H9 (cell line): ENCODE measurements at regions not wholly inside any gene's neighbourhood (a gene's known extent, or its start where the extent isn't known, plus 50 kb on each side); places are given as distances from the start of the nearest gene placed in this dataset.

ENCODE experiments used
- DNase-seq: peaks from one replicate; pipeline ENCODE4 v3.0.0-alpha.2; 2017
- H2AFZ ChIP-seq: one replicate; pipeline ENCODE4 v1.6.1; 2013; ENCODE audit warnings: mild to moderate bottlenecking, low read length, control low read depth, moderate library complexity
- H2AK5ac ChIP-seq: 2 replicates; pipeline ENCODE4 v1.6.1; 2013; ENCODE audit warnings: low read length, control low read depth, mixed read lengths; ENCODE audit not compliant: insufficient read length
- H2BK120ac ChIP-seq: one replicate; pipeline ENCODE4 v1.6.1; 2013; ENCODE audit warnings: low read depth, mild to moderate bottlenecking, low read length, control low read depth, inconsistent platforms; ENCODE audit not compliant: poor library complexity, severe bottlenecking
- H2BK12ac ChIP-seq: 2 replicates; pipeline ENCODE4 v1.6.1; 2013; ENCODE audit warnings: low read length, control low read depth, mixed read lengths, low read depth; ENCODE audit not compliant: insufficient read length
- H2BK15ac ChIP-seq: 2 replicates; pipeline ENCODE4 v1.6.1; 2013; ENCODE audit warnings: low read depth, low read length, control low read depth
- H2BK20ac ChIP-seq: one replicate; pipeline ENCODE4 v1.6.1; 2013; ENCODE audit warnings: low read depth, mild to moderate bottlenecking, low read length, control low read depth, inconsistent platforms; ENCODE audit not compliant: poor library complexity, severe bottlenecking
- H2BK5ac ChIP-seq: 2 replicates; pipeline ENCODE4 v1.6.1; 2013; ENCODE audit warnings: low read length, control low read depth, mixed read lengths; ENCODE audit not compliant: insufficient read length
- H3K14ac ChIP-seq: 2 replicates; pipeline ENCODE4 v1.6.1; 2013; ENCODE audit warnings: low read length, control low read depth; ENCODE audit not compliant: insufficient read depth
- H3K18ac ChIP-seq: 2 replicates; pipeline ENCODE4 v1.6.1; 2013; ENCODE audit warnings: low read depth, mild to moderate bottlenecking, mixed read lengths, low read length, control low read depth; ENCODE audit not compliant: insufficient read length
- H3K23ac ChIP-seq: 2 replicates; pipeline ENCODE4 v1.6.1; 2013; ENCODE audit warnings: low read length, control low read depth, mixed read lengths, low read depth; ENCODE audit not compliant: insufficient read length
- H3K23me2 ChIP-seq: 2 replicates; pipeline ENCODE4 v1.6.1; 2013; ENCODE audit warnings: low read depth, mild to moderate bottlenecking, mixed read lengths, low read length, control low read depth; ENCODE audit not compliant: insufficient read length, poor library complexity, severe bottlenecking
- H3K27ac ChIP-seq: 2 replicates; pipeline ENCODE4 v1.5.1; 2013; ENCODE audit warnings: low read length, control low read depth, mixed read lengths, low read depth; ENCODE audit not compliant: insufficient read length
- H3K27me3 ChIP-seq: 2 replicates; pipeline ENCODE4 v1.6.1; 2013; ENCODE audit warnings: low read length, control low read depth, inconsistent platforms; ENCODE audit not compliant: insufficient read depth
- H3K4ac ChIP-seq: 2 replicates; pipeline ENCODE4 v1.6.1; 2013; ENCODE audit warnings: low read depth, mild to moderate bottlenecking, control low read depth, inconsistent platforms, low read length, moderate library complexity
- H3K4me1 ChIP-seq: 2 replicates; pipeline ENCODE4 v1.6.1; 2013; ENCODE audit warnings: low read length, control low read depth, inconsistent platforms; ENCODE audit not compliant: insufficient read depth
- H3K4me2 ChIP-seq: 2 replicates; pipeline ENCODE4 v1.6.1; 2013; ENCODE audit warnings: low read length, control low read depth, mixed read lengths; ENCODE audit not compliant: insufficient read length, insufficient read depth
- H3K56ac ChIP-seq: 2 replicates; pipeline ENCODE4 v1.6.1; 2013; ENCODE audit warnings: low read depth, mild to moderate bottlenecking, mixed read lengths, low read length, control low read depth; ENCODE audit not compliant: insufficient read length
- H3K79me1 ChIP-seq: 2 replicates; pipeline ENCODE4 v1.6.1; 2013; ENCODE audit warnings: low read depth, mild to moderate bottlenecking, moderate library complexity, low read length, control low read depth, inconsistent platforms; ENCODE audit not compliant: insufficient read depth, poor library complexity, severe bottlenecking
- H3K79me2 ChIP-seq: 2 replicates; pipeline ENCODE4 v1.6.1; 2013; ENCODE audit warnings: low read length, control low read depth, inconsistent platforms; ENCODE audit not compliant: insufficient read depth
- H3K9ac ChIP-seq: 2 replicates; pipeline ENCODE4 v1.6.1; 2013; ENCODE audit warnings: low read length, control low read depth, mixed read lengths; ENCODE audit not compliant: insufficient read length; ENCODE audit errors: extremely low read depth
- H3K9me3 ChIP-seq: one replicate; pipeline ENCODE4 v1.6.1; 2013; ENCODE audit warnings: low read depth, low read length, inconsistent platforms; ENCODE audit not compliant: control insufficient read depth
- H3T11ph ChIP-seq: one replicate; pipeline ENCODE4 v1.6.1; 2013; ENCODE audit warnings: mild to moderate bottlenecking, low read length, control low read depth, inconsistent platforms
- H4K20me1 ChIP-seq: one replicate; pipeline ENCODE4 v1.6.1; 2013; ENCODE audit not compliant: control insufficient read depth, insufficient read length, insufficient read depth
- H4K5ac ChIP-seq: 2 replicates; pipeline ENCODE4 v1.6.1; 2013; ENCODE audit warnings: low read depth, mild to moderate bottlenecking, mixed read lengths, low read length, control low read depth; ENCODE audit not compliant: insufficient read length
- H4K8ac ChIP-seq: replicated peaks from 2 replicates; pipeline ENCODE4 v1.6.1; 2013; ENCODE audit warnings: low read length, control low read depth, mixed read lengths, low read depth; ENCODE audit not compliant: insufficient read length
- H4K91ac ChIP-seq: 2 replicates; pipeline ENCODE4 v1.6.1; 2013; ENCODE audit warnings: low read depth, mild to moderate bottlenecking, moderate library complexity, mixed read lengths, low read length, control low read depth; ENCODE audit not compliant: insufficient read length
- H3K27ac Mint-ChIP-seq, 3 experiments: 2 replicates in 2 of 3; 3 replicates in 1 of 3; pipeline ENCODE4 v1.8.0; 2020 to 2021; ENCODE audit warnings: mixed read lengths in 3 of 3, mild to moderate bottlenecking in 1 of 3, moderate library complexity in 1 of 3
- H3K27me3 Mint-ChIP-seq: 2 replicates; pipeline ENCODE4 v1.8.0; 2021; ENCODE audit warnings: low read depth, mild to moderate bottlenecking, moderate library complexity, mixed read lengths
- H3K36me3 Mint-ChIP-seq, 3 experiments: 2 replicates in 2 of 3; 3 replicates in 1 of 3; pipeline ENCODE4 v1.8.0; 2020 to 2021; ENCODE audit warnings: low read depth in 3 of 3, mixed read lengths in 3 of 3; ENCODE audit not compliant: insufficient read depth in 1 of 3
- H3K4me1 Mint-ChIP-seq, 2 experiments: 2 replicates each; pipeline ENCODE4 v1.8.0; 2020; ENCODE audit warnings: mixed read lengths in 2 of 2
- H3K4me3 Mint-ChIP-seq, 2 experiments: 2 replicates in 1 of 2; 3 replicates in 1 of 2; pipeline ENCODE4 v1.8.0; 2020 to 2021; ENCODE audit warnings: mild to moderate bottlenecking in 2 of 2, mixed read lengths in 2 of 2, moderate library complexity in 1 of 2
- H3K9me3 Mint-ChIP-seq, 2 experiments: 2 replicates in 1 of 2; 3 replicates in 1 of 2; pipeline ENCODE4 v1.8.0; 2020; ENCODE audit warnings: mild to moderate bottlenecking in 2 of 2, mixed read lengths in 2 of 2, moderate library complexity in 1 of 2
- WGBS: extraction: QIAGEN DNeasy Blood & Tissue Kit; methylation state at CpG from one replicate; pipeline ENCODE4 v1.1.7; 2013; ENCODE audit warnings: missing lambda C conversion rate, low lambda C conversion rate, mixed read lengths; ENCODE audit not compliant: insufficient read length; ENCODE audit errors: extremely low coverage; 5-methylcytosine and 5-hydroxymethylcytosine counted together
- TF ChIP-seq, protein P1 (sequence below): fragments of 200-600 bp; sonication (generic); conservative IDR thresholded peaks from 3 replicates; pipeline ENCODE4 v1.8.0; 2021; ENCODE audit warnings: antibody characterized with exemption, mild to moderate bottlenecking

DNA sequence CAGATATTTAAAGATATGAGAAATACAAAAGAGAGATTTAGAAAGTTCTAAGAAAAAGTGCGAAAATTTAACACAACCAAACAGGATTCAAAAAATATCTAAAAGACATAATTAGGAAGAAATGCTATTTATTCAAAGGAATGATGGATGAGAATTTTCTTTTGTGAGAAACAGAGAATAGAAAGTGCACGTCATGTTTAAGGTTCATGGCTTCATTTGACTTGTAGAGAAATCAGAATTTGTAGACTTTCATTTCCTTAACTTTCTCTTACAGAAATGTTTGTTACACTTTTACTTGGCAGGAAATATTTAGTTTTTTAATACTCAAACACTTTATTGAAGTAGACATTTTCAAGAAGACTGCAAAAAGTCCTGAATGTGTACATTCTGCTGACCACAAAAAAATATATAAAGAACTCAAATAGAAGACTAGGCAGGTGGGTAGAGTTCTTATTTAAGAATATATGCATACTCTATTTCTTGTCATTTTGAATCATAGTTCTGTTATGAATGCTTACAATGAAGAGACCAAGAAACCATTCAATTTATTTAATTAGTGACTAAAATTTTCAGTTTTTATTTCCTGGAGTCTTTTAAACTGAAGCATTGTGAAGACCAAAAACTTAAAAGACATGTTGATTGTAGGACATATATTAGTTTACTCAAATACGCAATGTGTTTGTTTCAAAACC, 710.5 kb upstream of the HS3ST5 start:
- no peak overlapping the region for H2BK120ac ChIP-seq
- H3K4me1 ChIP-seq = no peaks in the 10 kb centered on the region
- WGBS = no CpG with 5 or more reads among the region's 3 CpGs
- TF ChIP-seq, protein P1, sequence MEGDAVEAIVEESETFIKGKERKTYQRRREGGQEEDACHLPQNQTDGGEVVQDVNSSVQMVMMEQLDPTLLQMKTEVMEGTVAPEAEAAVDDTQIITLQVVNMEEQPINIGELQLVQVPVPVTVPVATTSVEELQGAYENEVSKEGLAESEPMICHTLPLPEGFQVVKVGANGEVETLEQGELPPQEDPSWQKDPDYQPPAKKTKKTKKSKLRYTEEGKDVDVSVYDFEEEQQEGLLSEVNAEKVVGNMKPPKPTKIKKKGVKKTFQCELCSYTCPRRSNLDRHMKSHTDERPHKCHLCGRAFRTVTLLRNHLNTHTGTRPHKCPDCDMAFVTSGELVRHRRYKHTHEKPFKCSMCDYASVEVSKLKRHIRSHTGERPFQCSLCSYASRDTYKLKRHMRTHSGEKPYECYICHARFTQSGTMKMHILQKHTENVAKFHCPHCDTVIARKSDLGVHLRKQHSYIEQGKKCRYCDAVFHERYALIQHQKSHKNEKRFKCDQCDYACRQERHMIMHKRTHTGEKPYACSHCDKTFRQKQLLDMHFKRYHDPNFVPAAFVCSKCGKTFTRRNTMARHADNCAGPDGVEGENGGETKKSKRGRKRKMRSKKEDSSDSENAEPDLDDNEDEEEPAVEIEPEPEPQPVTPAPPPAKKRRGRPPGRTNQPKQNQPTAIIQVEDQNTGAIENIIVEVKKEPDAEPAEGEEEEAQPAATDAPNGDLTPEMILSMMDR = no peak
- H3K4ac ChIP-seq = no peak overlapping the region
- no peak overlapping the region for H2BK12ac ChIP-seq
- H4K8ac ChIP-seq = no peak overlapping the region
- no peaks in the 10 kb centered on the region for H3K79me1 ChIP-seq
- Mint-ChIP-seq H3K4me3 (no peak overlapping the region), H3K36me3 (no peaks in the 10 kb centered on the region), H3K27ac (no peak overlapping the region), H3K9me3 (0 out of 5 replicates have a peak, but pooled peaks cover 0 to 1% of the 10 kb centered on the region in 2 experiments), H3K27me3 (no peaks in the 10 kb centered on the region), H3K4me1 (peaks cover 8% of the 10 kb centered on the region in 2 experiments)
- no peak overlapping the region for H3K9ac ChIP-seq
- H3T11ph ChIP-seq = no peak overlapping the region
- no peaks in the 10 kb centered on the region for H4K20me1 ChIP-seq
- no peak overlapping the region for H2BK15ac ChIP-seq
- no peak overlapping the region for H3K4me2 ChIP-seq
- no peaks in the 10 kb centered on the region for H3K23me2 ChIP-seq
- H3K18ac ChIP-seq = no peak overlapping the region
- H3K79me2 ChIP-seq = no peaks in the 10 kb centered on the region
- no peak overlapping the region for H4K5ac ChIP-seq
- no peak overlapping the region for H2AK5ac ChIP-seq
- H3K23ac ChIP-seq = no peak overlapping the region
- H3K56ac ChIP-seq = no peak overlapping the region
- no peak for DNase-seq
- no peak overlapping the region for H2BK5ac ChIP-seq
- H2AFZ ChIP-seq = no peak overlapping the region
- no peak overlapping the region for H4K91ac ChIP-seq
- no peak overlapping the region for H2BK20ac ChIP-seq
- no peak overlapping the region for H3K27ac ChIP-seq
- H3K27me3 ChIP-seq = no peaks in the 10 kb centered on the region
- H3K14ac ChIP-seq = no peak overlapping the region
- H3K9me3 ChIP-seq = no peaks in the 10 kb centered on the region
